HEK293 (cell line): ENCODE measurements at regions not wholly inside any gene's neighbourhood (a gene's known extent, or its start where the extent isn't known, plus 50 kb on each side); places are given as distances from the start of the nearest gene placed in this dataset.

Experiments
- CTCF ChIP-seq: fragments of 450-650 bp; formaldehyde crosslinking; IDR thresholded peaks from 2 replicates; pipeline ENCODE4 v1.5.1; 2016; ENCODE audit warnings: missing biosample characterization, missing genetic modification characterization
- KLF7 ChIP-seq: fragments of 450-650 bp; formaldehyde crosslinking; IDR thresholded peaks from 2 replicates; pipeline ENCODE4 v1.5.1; 2016; ENCODE audit warnings: missing biosample characterization, missing genetic modification characterization, borderline replicate concordance
- TRIM28 ChIP-seq: IDR thresholded peaks from 2 replicates; pipeline ENCODE4 v1.6.1; 2011; ENCODE audit warnings: low read length, control low read depth, borderline replicate concordance
- ZBTB21 ChIP-seq: fragments of 450-650 bp; formaldehyde crosslinking; IDR thresholded peaks from 2 replicates; pipeline ENCODE4 v1.5.1; 2017; ENCODE audit warnings: missing biosample characterization, missing genetic modification characterization
- ZNF639 ChIP-seq: fragments of 450-650 bp; formaldehyde crosslinking; IDR thresholded peaks from 2 replicates; pipeline ENCODE4 v1.5.1; 2016; ENCODE audit warnings: missing biosample characterization, missing genetic modification characterization

GRCh38 chr6:140445474-140446004, 1071.1 kb upstream of the CITED2 start:
- TF ChIP-seq TRIM28: no peak
- TF ChIP-seq ZNF639: no peak
- TF ChIP-seq CTCF (tag by site-specific recombination): no peak
- no peak for TF ChIP-seq ZBTB21 (tag by site-specific recombination)
- no peak for TF ChIP-seq KLF7
